Smooth muscle cell (in vitro differentiated cells): ENCODE measurements at regions not wholly inside any gene's neighbourhood (a gene's known extent, or its start where the extent isn't known, plus 50 kb on each side); places are given as distances from the start of the nearest gene placed in this dataset.
A peak's percentile ranks its signal among the peaks of the same experiment; 100 is the strongest.

Experiments used
- DNase-seq: peaks from one replicate; lab custom pipeline; 2025; ENCODE audit not compliant: unreplicated experiment; lab: John Stamatoyannopoulos, UW
- H2AFZ ChIP-seq: fragments of 200-600 bp; sonication (generic); 2 replicates; pipeline ENCODE4 v1.6.0; 2016; ENCODE audit warnings: antibody characterized with exemption, low read depth, mild to moderate bottlenecking
- H3F3A ChIP-seq: fragments of 200-600 bp; sonication (generic); 2 replicates; pipeline ENCODE4 v1.6.0; 2017; ENCODE audit warnings: antibody characterized with exemption, low read depth
- H3K27ac ChIP-seq: fragments of 200-600 bp; sonication (generic); 2 replicates; pipeline ENCODE4 v1.5.1; 2016; ENCODE audit warnings: low read depth, mild to moderate bottlenecking
- H3K27me3 ChIP-seq: fragments of 200-600 bp; sonication (generic); 2 replicates; pipeline ENCODE4 v1.6.1; 2016; ENCODE audit warnings: low read depth, mild to moderate bottlenecking
- H3K36me3 ChIP-seq: fragments of 200-600 bp; sonication (generic); 2 replicates; pipeline ENCODE4 v1.5.1; 2016; ENCODE audit warnings: low read depth
- H3K4me1 ChIP-seq: fragments of 200-600 bp; sonication (generic); 2 replicates; pipeline ENCODE4 v1.5.1; 2016; ENCODE audit warnings: low read depth
- H3K4me2 ChIP-seq: fragments of 200-600 bp; sonication (generic); 2 replicates; pipeline ENCODE4 v1.6.0; 2016; ENCODE audit warnings: mild to moderate bottlenecking
- H3K4me3 ChIP-seq: fragments of 200-600 bp; sonication (generic); 2 replicates; pipeline ENCODE4 v1.5.1; 2016; ENCODE audit warnings: mild to moderate bottlenecking
- H3K79me2 ChIP-seq: fragments of 200-600 bp; sonication (generic); 2 replicates; pipeline ENCODE4 v1.6.0; 2016; ENCODE audit warnings: low read depth, mild to moderate bottlenecking
- H3K9ac ChIP-seq: fragments of 200-600 bp; sonication (generic); 2 replicates; pipeline ENCODE4 v1.6.0; 2016; ENCODE audit warnings: low read depth
- H3K9me3 ChIP-seq: fragments of 200-600 bp; sonication (generic); replicated peaks from 2 replicates; pipeline ENCODE4 v1.5.1; 2016; ENCODE audit warnings: low read depth
- H4K20me1 ChIP-seq: fragments of 200-600 bp; sonication (generic); 2 replicates; pipeline ENCODE4 v1.6.0; 2016; ENCODE audit warnings: low read depth
- CTCF ChIP-seq: fragments of 200-600 bp; sonication (generic); IDR thresholded peaks from 2 replicates; pipeline ENCODE4 v1.5.1; 2017; ENCODE audit warnings: borderline replicate concordance, mild to moderate bottlenecking, antibody characterized with exemption; ENCODE audit not compliant: insufficient read depth, poor library complexity, severe bottlenecking
- WGBS: methylation state at CpG from one replicate; pipeline ENCODE4 v1.1.7; 2016; ENCODE audit warnings: low lambda C conversion rate; 5-methylcytosine and 5-hydroxymethylcytosine counted together

- DNase-seq = no peak
- Histone ChIP-seq H3K79me2 (no peaks in the 10 kb centered on the region), H3K27ac (no peak overlapping the region), H3K4me3 (no peak overlapping the region), H3K27me3 (no peaks in the 10 kb centered on the region), H2AFZ (peak overlapping the region; percentile 25), H3K4me2 (no peak overlapping the region), H3K9ac (no peak overlapping the region), H3K36me3 (no peaks in the 10 kb centered on the region), H4K20me1 (no peaks in the 10 kb centered on the region), H3K4me1 (no peaks in the 10 kb centered on the region), H3F3A (no peaks in the 10 kb centered on the region), H3K9me3 (no peaks in the 10 kb centered on the region)
- 90% methylated on average over 2 of the region's 2 CpGs for WGBS
- no peak for TF ChIP-seq CTCF
Measured at GRCh38 chr13:85537601-85538000, 261.6 kb downstream of the SLITRK6 start.

- H3K27ac ChIP-seq = no peak overlapping the region
- H3K4me3 ChIP-seq = no peak overlapping the region
- no peak overlapping the region for H3K4me2 ChIP-seq
- H3K4me1 ChIP-seq = no peaks in the 10 kb centered on the region
- no peaks in the 10 kb centered on the region for H3K27me3 ChIP-seq
- no peaks in the 10 kb centered on the region for H3F3A ChIP-seq
- no peaks in the 10 kb centered on the region for H4K20me1 ChIP-seq
- 97% methylated on average over 1 of the region's 1 CpG for WGBS
- no peaks in the 10 kb centered on the region for H3K79me2 ChIP-seq
- no peaks in the 10 kb centered on the region for H3K9me3 ChIP-seq
- H3K9ac ChIP-seq = no peak overlapping the region
- no peak for DNase-seq
- no peak overlapping the region for H2AFZ ChIP-seq
- no peaks in the 10 kb centered on the region for H3K36me3 ChIP-seq
- no peak for TF ChIP-seq CTCF
Measured at GRCh38 chr13:85536706-85537105, 262.5 kb downstream of the SLITRK6 start.

- H3K27me3 ChIP-seq = no peaks in the 10 kb centered on the region
- no peaks in the 10 kb centered on the region for H3K79me2 ChIP-seq
- WGBS = 93% methylated on average over 4 of the region's 4 CpGs
- no peaks in the 10 kb centered on the region for H3K4me1 ChIP-seq
- no peaks in the 10 kb centered on the region for H4K20me1 ChIP-seq
- H3K27ac ChIP-seq = no peak overlapping the region
- H2AFZ ChIP-seq = no peak overlapping the region
- no peaks in the 10 kb centered on the region for H3K36me3 ChIP-seq
- TF ChIP-seq CTCF = no peak
- no peaks in the 10 kb centered on the region for H3K9me3 ChIP-seq
- no peak overlapping the region for H3K9ac ChIP-seq
- no peaks in the 10 kb centered on the region for H3F3A ChIP-seq
- no peak overlapping the region for H3K4me2 ChIP-seq
- DNase-seq = no peak
- H3K4me3 ChIP-seq = no peak overlapping the region
Measured at GRCh38 chr13:85535316-85536084, 263.7 kb downstream of the SLITRK6 start.

GRCh38 chr13:85533911-85534310 lies 265.3 kb downstream of the SLITRK6 start:
- no peak overlapping the region for H3K4me3 ChIP-seq
- H3K9me3 ChIP-seq = no peaks in the 10 kb centered on the region
- H3K27ac ChIP-seq = no peak overlapping the region
- H3K79me2 ChIP-seq = no peaks in the 10 kb centered on the region
- no peaks in the 10 kb centered on the region for H4K20me1 ChIP-seq
- no peak overlapping the region for H2AFZ ChIP-seq
- H3K4me1 ChIP-seq = no peaks in the 10 kb centered on the region
- no peak for TF ChIP-seq CTCF
- no peak overlapping the region for H3K9ac ChIP-seq
- no peaks in the 10 kb centered on the region for H3K36me3 ChIP-seq
- 95% methylated on average over 2 of the region's 2 CpGs for WGBS
- no peaks in the 10 kb centered on the region for H3F3A ChIP-seq
- H3K4me2 ChIP-seq = no peak overlapping the region
- H3K27me3 ChIP-seq = no peaks in the 10 kb centered on the region
- DNase-seq = no peak
